Liver (tissue), 3 donors: ENCODE measurements at regions not wholly inside any gene's neighbourhood (a gene's known extent, or its start where the extent isn't known, plus 50 kb on each side); places are given as distances from the start of the nearest gene placed in this dataset.

ENCODE experiments used
- FOXA1 ChIP-seq: IDR thresholded peaks from 2 replicates; pipeline ENCODE4 v1.6.1; 2016; ENCODE audit warnings: antibody characterized with exemption
- RAD21 ChIP-seq, 2 donors: IDR thresholded peaks; 2 replicates each; pipeline ENCODE4 v1.6.1; 2016; ENCODE audit warnings: antibody characterized with exemption in 2 of 2, mild to moderate bottlenecking in 2 of 2
- SP1 ChIP-seq: IDR thresholded peaks from 2 replicates; pipeline ENCODE4 v1.6.1; 2018; ENCODE audit warnings: antibody characterized with exemption, mild to moderate bottlenecking
- TAF1 ChIP-seq: conservative IDR thresholded peaks from 2 replicates; pipeline ENCODE4 v1.6.1; 2016; ENCODE audit warnings: antibody characterized with exemption, mild to moderate bottlenecking
- TF ChIP-seq, protein P1 (sequence below): fragments of 150-350 bp; IDR thresholded peaks from 2 replicates; pipeline ENCODE4 v1.5.1; 2017; ENCODE audit warnings: improper control_type of control experiment, low read depth, low read length; ENCODE audit not compliant: missing input control
- TF ChIP-seq, protein P2 (sequence below): IDR thresholded peaks from 2 replicates; pipeline ENCODE4 v1.6.1; 2016; ENCODE audit warnings: antibody characterized with exemption
- TF ChIP-seq, protein P3 (sequence below): IDR thresholded peaks from 2 replicates; pipeline ENCODE4 v1.6.1; 2016; ENCODE audit warnings: antibody characterized with exemption
- donor health status: healthy.
- donor health status: healthy.

DNA sequence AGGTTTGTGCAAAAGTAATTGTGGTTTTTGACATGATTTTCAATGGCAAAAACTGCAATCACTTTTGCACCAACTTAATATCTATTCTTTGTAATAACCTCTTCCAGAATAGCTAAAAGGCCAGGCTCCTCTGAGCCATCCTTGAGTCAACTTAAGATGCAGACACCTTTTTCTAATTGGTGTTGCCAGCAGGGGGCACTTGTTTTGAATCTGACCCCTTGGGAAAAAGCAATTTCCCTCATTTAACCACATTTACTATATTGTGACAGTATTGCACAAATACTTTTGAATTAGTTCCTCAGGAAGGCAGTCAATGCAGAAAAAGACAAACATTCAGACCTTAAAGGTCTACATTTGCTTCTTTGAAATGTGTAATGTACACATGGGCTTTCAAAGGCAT, 78.6 kb upstream of the GALNT5 start:
- TF ChIP-seq RAD21 (IDR thresholded peaks at IDR 0.05), result no peak
- TF ChIP-seq, protein P1, sequence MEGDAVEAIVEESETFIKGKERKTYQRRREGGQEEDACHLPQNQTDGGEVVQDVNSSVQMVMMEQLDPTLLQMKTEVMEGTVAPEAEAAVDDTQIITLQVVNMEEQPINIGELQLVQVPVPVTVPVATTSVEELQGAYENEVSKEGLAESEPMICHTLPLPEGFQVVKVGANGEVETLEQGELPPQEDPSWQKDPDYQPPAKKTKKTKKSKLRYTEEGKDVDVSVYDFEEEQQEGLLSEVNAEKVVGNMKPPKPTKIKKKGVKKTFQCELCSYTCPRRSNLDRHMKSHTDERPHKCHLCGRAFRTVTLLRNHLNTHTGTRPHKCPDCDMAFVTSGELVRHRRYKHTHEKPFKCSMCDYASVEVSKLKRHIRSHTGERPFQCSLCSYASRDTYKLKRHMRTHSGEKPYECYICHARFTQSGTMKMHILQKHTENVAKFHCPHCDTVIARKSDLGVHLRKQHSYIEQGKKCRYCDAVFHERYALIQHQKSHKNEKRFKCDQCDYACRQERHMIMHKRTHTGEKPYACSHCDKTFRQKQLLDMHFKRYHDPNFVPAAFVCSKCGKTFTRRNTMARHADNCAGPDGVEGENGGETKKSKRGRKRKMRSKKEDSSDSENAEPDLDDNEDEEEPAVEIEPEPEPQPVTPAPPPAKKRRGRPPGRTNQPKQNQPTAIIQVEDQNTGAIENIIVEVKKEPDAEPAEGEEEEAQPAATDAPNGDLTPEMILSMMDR, result peak; percentile 15
- TF ChIP-seq SP1, result no peak
- no peak for TF ChIP-seq TAF1
- TF ChIP-seq, protein P2, sequence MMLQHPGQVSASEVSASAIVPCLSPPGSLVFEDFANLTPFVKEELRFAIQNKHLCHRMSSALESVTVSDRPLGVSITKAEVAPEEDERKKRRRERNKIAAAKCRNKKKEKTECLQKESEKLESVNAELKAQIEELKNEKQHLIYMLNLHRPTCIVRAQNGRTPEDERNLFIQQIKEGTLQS, result no peak
- TF ChIP-seq FOXA1, result no peak
- TF ChIP-seq, protein P3, sequence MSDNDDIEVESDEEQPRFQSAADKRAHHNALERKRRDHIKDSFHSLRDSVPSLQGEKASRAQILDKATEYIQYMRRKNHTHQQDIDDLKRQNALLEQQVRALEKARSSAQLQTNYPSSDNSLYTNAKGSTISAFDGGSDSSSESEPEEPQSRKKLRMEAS, result no peak
